ENCODE measurements at regions not wholly inside any gene's neighbourhood (a gene's known extent, or its start where the extent isn't known, plus 50 kb on each side); places are given as distances from the start of the nearest gene placed in this dataset.

GRCh38 chr5:87102841-87103240, 164.8 kb upstream of the RASA1 start:
- Mint-ChIP-seq H3K27me3 (no peaks in the 10 kb centered on the region), H3K4me3 (no peak overlapping the region), H3K36me3 (peaks cover 7% of the 10 kb centered on the region), H3K27ac (no peak overlapping the region), H3K9me3 (ENCODE audit: low read depth) (peaks cover 4% of the 10 kb centered on the region), H3K4me1 (peaks cover 6% of the 10 kb centered on the region)
- DNase-seq (no peak), ATAC-seq (no peak)
- CTCF ChIA-PET = interaction anchor here (0.9 kb wide), 1 partner anchor 17 kb away, joined by 4 read pairs; no protein-coding TSS in a partner anchor

GRCh38 chr5:87103616-87104287, 163.9 kb upstream of the RASA1 start:
- H3K4me1 Mint-ChIP-seq = peaks cover 6% of the 10 kb centered on the region

GRCh38 chr5:87105577-87105976, 162.1 kb upstream of the RASA1 start:
- Mint-ChIP-seq H3K4me1 (peaks cover 6% of the 10 kb centered on the region), H3K36me3 (peaks cover 5% of the 10 kb centered on the region), H3K4me3 (no peak overlapping the region), H3K27ac (no peak overlapping the region), H3K27me3 (no peaks in the 10 kb centered on the region), H3K9me3 (ENCODE audit: low read depth) (peaks cover 4% of the 10 kb centered on the region)
- DNase-seq (no peak), ATAC-seq (no peak)
- CTCF ChIA-PET = interaction anchor here (1.6 to 1.8 kb wide), 2 partner anchors 12 to 13 kb away, joined by 4 to 6 read pairs; no protein-coding TSS in a partner anchor

More at GRCh38 chr5:87103616-87104287, 163.9 kb upstream of the RASA1 start:
- DNase-seq = no peak
- peaks cover 7% of the 10 kb centered on the region for H3K36me3 Mint-ChIP-seq
- no peak for ATAC-seq
- peaks cover 4% of the 10 kb centered on the region for H3K9me3 Mint-ChIP-seq (ENCODE audit: low read depth)
- CTCF ChIA-PET = interaction anchor here (1.8 kb wide), 1 partner anchor 14 kb away, joined by 6 read pairs; no protein-coding TSS in a partner anchor
- H3K27ac Mint-ChIP-seq = no peak overlapping the region
- no peaks in the 10 kb centered on the region for H3K27me3 Mint-ChIP-seq
- no peak overlapping the region for H3K4me3 Mint-ChIP-seq

- H3K27ac Mint-ChIP-seq = no peak overlapping the region
- H3K36me3 Mint-ChIP-seq = peaks cover 6% of the 10 kb centered on the region
- CTCF ChIA-PET = no interaction called here
- peaks cover 4% of the 10 kb centered on the region for H3K4me1 Mint-ChIP-seq
- H3K27me3 Mint-ChIP-seq = no peaks in the 10 kb centered on the region
- H3K4me3 Mint-ChIP-seq = no peak overlapping the region
- H3K9me3 Mint-ChIP-seq (ENCODE audit: low read depth) = peaks cover 4% of the 10 kb centered on the region
- DNase-seq = no peak
- ATAC-seq = no peak
Observed at GRCh38 chr5:87109746-87110145, 157.9 kb upstream of the RASA1 start.

GRCh38 chr5:87110721-87111120, 157.0 kb upstream of the RASA1 start:
- Mint-ChIP-seq H3K27ac (no peak overlapping the region), H3K4me3 (no peak overlapping the region)

GRCh38 chr5:87113861-87114260, 153.8 kb upstream of the RASA1 start:
- Mint-ChIP-seq H3K36me3 (peaks cover 3% of the 10 kb centered on the region), H3K27ac (no peak overlapping the region), H3K4me3 (no peak overlapping the region), H3K9me3 (ENCODE audit: low read depth) (no peaks in the 10 kb centered on the region), H3K27me3 (no peaks in the 10 kb centered on the region), H3K4me1 (peaks cover 21% of the 10 kb centered on the region)
- ATAC-seq (no peak), DNase-seq (no peak)
- CTCF ChIA-PET = no interaction called here

More at GRCh38 chr5:87110721-87111120, 157.0 kb upstream of the RASA1 start:
- Mint-ChIP-seq H3K9me3 (ENCODE audit: low read depth) (no peaks in the 10 kb centered on the region), H3K36me3 (peaks cover 2% of the 10 kb centered on the region), H3K27me3 (no peaks in the 10 kb centered on the region), H3K4me1 (peaks cover 6% of the 10 kb centered on the region)
- no peak for DNase-seq
- CTCF ChIA-PET = no interaction called here
- ATAC-seq = no peak

GRCh38 chr5:87114631-87115030, 153.1 kb upstream of the RASA1 start:
- no peak for DNase-seq
- peaks cover 6% of the 10 kb centered on the region for H3K36me3 Mint-ChIP-seq
- no peak for ATAC-seq
- H3K4me1 Mint-ChIP-seq = peaks cover 27% of the 10 kb centered on the region
- CTCF ChIA-PET = no interaction called here
- no peaks in the 10 kb centered on the region for H3K27me3 Mint-ChIP-seq
- H3K9me3 Mint-ChIP-seq (ENCODE audit: low read depth) = no peaks in the 10 kb centered on the region
- no peak overlapping the region for H3K27ac Mint-ChIP-seq
- H3K4me3 Mint-ChIP-seq = no peak overlapping the region

- Mint-ChIP-seq H3K36me3 (peaks cover 6% of the 10 kb centered on the region), H3K4me1 (peaks cover 39% of the 10 kb centered on the region), H3K27me3 (no peaks in the 10 kb centered on the region), H3K9me3 (ENCODE audit: low read depth) (no peaks in the 10 kb centered on the region), H3K4me3 (no peak overlapping the region), H3K27ac (no peak overlapping the region)
- CTCF ChIA-PET = interaction anchor here (1.3 kb wide), 1 partner anchor 41 kb away, joined by 3 read pairs; no protein-coding TSS in a partner anchor
- DNase-seq (no peak), ATAC-seq (no peak)
Observed at GRCh38 chr5:87115839-87116364, 151.8 kb upstream of the RASA1 start.

GRCh38 chr5:87116825-87117512, 150.7 kb upstream of the RASA1 start:
- ATAC-seq (peak; percentile 56), DNase-seq (no peak)
- Mint-ChIP-seq H3K36me3 (peaks cover 6% of the 10 kb centered on the region), H3K4me3 (no peak overlapping the region), H3K9me3 (ENCODE audit: low read depth) (no peaks in the 10 kb centered on the region), H3K27me3 (no peaks in the 10 kb centered on the region), H3K27ac (peak overlapping the region; percentile 26), H3K4me1 (peaks cover 48% of the 10 kb centered on the region)
- CTCF ChIA-PET = interaction anchor here (0.6 to 1.5 kb wide), 7 partner anchors 8 to 65 kb away, joined by 3 to 6 read pairs (median 3); no protein-coding TSS in a partner anchor

- no peaks in the 10 kb centered on the region for H3K9me3 Mint-ChIP-seq (ENCODE audit: low read depth)
- peaks cover 5% of the 10 kb centered on the region for H3K36me3 Mint-ChIP-seq
- no peak overlapping the region for H3K4me3 Mint-ChIP-seq
- peaks cover 63% of the 10 kb centered on the region for H3K4me1 Mint-ChIP-seq
- H3K27me3 Mint-ChIP-seq = no peaks in the 10 kb centered on the region
- peak overlapping the region; percentile 93 for H3K27ac Mint-ChIP-seq
- ATAC-seq (no peak), DNase-seq (no peak)
- CTCF ChIA-PET = interaction anchor here (1.3 to 4.5 kb wide), 4 partner anchors 15 to 149 kb away, joined by 4 to 13 read pairs (median 6); partner anchors contain the start of gene RASA1
Observed at GRCh38 chr5:87119588-87119987, 148.1 kb upstream of the RASA1 start.

- no peaks in the 10 kb centered on the region for H3K27me3 Mint-ChIP-seq
- H3K4me3 Mint-ChIP-seq = peak overlapping the region; percentile 6
- CTCF ChIA-PET = interaction anchor here (0.6 to 4.5 kb wide), 4 partner anchors 18 to 162 kb away, joined by 3 to 13 read pairs (median 6); partner anchors contain the start of gene RASA1
- ATAC-seq = peak; percentile 58
- peaks cover 5% of the 10 kb centered on the region for H3K36me3 Mint-ChIP-seq
- peak; percentile 52 for DNase-seq
- peaks cover 60% of the 10 kb centered on the region for H3K4me1 Mint-ChIP-seq
- H3K9me3 Mint-ChIP-seq (ENCODE audit: low read depth) = no peaks in the 10 kb centered on the region
- H3K27ac Mint-ChIP-seq = peak overlapping the region; percentile 93
Observed at GRCh38 chr5:87120518-87121303, 147.0 kb upstream of the RASA1 start.

GRCh38 chr5:87121304-87122150, 146.2 kb upstream of the RASA1 start:
- Mint-ChIP-seq H3K36me3 (peaks cover 5% of the 10 kb centered on the region), H3K27me3 (no peaks in the 10 kb centered on the region), H3K4me3 (peak overlapping the region; percentile 54), H3K27ac (peak overlapping the region; percentile 93), H3K9me3 (ENCODE audit: low read depth) (no peaks in the 10 kb centered on the region), H3K4me1 (peaks cover 58% of the 10 kb centered on the region)
- CTCF ChIA-PET = interaction anchor here (0.9 to 4.5 kb wide), 3 partner anchors 22 to 147 kb away, joined by 3 to 13 read pairs (median 8); partner anchors contain the start of gene RASA1
- ATAC-seq = peak; percentile 87
- peak; percentile 70 for DNase-seq

Data from activated CD8-positive, alpha-beta memory T cell treated with anti-CD3 and anti-CD28 coated beads, Interleukin-2, amount 10 ng/mL, durations not matched to agents 7 days and 5 days (primary cell).